ENCODE measurements at regions not wholly inside any gene's neighbourhood (a gene's known extent, or its start where the extent isn't known, plus 50 kb on each side); places are given as distances from the start of the nearest gene placed in this dataset.

GRCh38 chr11:91312541-91312940 is 912.1 kb upstream of the FAT3 start:
- Histone ChIP-seq H3K27ac (ENCODE audit: insufficient read depth, low read depth, low read length, poor library complexity, severe bottlenecking) (no peak overlapping the region), H3K4me1 (ENCODE audit: control insufficient read depth, insufficient read depth, low read length) (no peaks in the 10 kb centered on the region), H3K4me3 (ENCODE audit: insufficient read depth, low read depth, low read length) (no peak overlapping the region), H3K36me3 (ENCODE audit: control insufficient read depth, insufficient read depth, low read length) (no peaks in the 10 kb centered on the region), H3K9me3 (ENCODE audit: control insufficient read depth, low read length) (no peaks in the 10 kb centered on the region), H3K27me3 (ENCODE audit: control insufficient read depth, insufficient read depth, low read length, poor library complexity, severe bottlenecking) (no peaks in the 10 kb centered on the region)
- WGBS, 2 experiments, result 92 to 97% methylated on average over 2 of the region's 2 CpGs

- H3K9me3 ChIP-seq (ENCODE audit: control insufficient read depth, low read length), result no peaks in the 10 kb centered on the region
- H3K36me3 ChIP-seq (ENCODE audit: control insufficient read depth, insufficient read depth, low read length), result no peaks in the 10 kb centered on the region
- no peak overlapping the region for H3K4me3 ChIP-seq (ENCODE audit: insufficient read depth, low read depth, low read length)
- no peaks in the 10 kb centered on the region for H3K4me1 ChIP-seq (ENCODE audit: control insufficient read depth, insufficient read depth, low read length)
- no peak overlapping the region for H3K27ac ChIP-seq (ENCODE audit: insufficient read depth, low read depth, low read length, poor library complexity, severe bottlenecking)
- no peaks in the 10 kb centered on the region for H3K27me3 ChIP-seq (ENCODE audit: control insufficient read depth, insufficient read depth, low read length, poor library complexity, severe bottlenecking)
- WGBS, 2 experiments, result 83 to 87% methylated on average over 3 of the region's 3 CpGs
Measured at GRCh38 chr11:91310085-91310484, 914.5 kb upstream of the FAT3 start.

- no peak overlapping the region for H3K27ac ChIP-seq (ENCODE audit: insufficient read depth, low read depth, low read length, poor library complexity, severe bottlenecking)
- H3K4me3 ChIP-seq (ENCODE audit: insufficient read depth, low read depth, low read length), result no peak overlapping the region
- H3K4me1 ChIP-seq (ENCODE audit: control insufficient read depth, insufficient read depth, low read length), result no peaks in the 10 kb centered on the region
- no peaks in the 10 kb centered on the region for H3K36me3 ChIP-seq (ENCODE audit: control insufficient read depth, insufficient read depth, low read length)
- no peaks in the 10 kb centered on the region for H3K9me3 ChIP-seq (ENCODE audit: control insufficient read depth, low read length)
- H3K27me3 ChIP-seq (ENCODE audit: control insufficient read depth, insufficient read depth, low read length, poor library complexity, severe bottlenecking), result no peaks in the 10 kb centered on the region
- WGBS, 2 experiments, result 90 to 93% methylated on average over 2 of the region's 2 CpGs
Measured at GRCh38 chr11:91308069-91308468, 916.5 kb upstream of the FAT3 start.

GRCh38 chr11:91305402-91305801 is 919.2 kb upstream of the FAT3 start:
- no peaks in the 10 kb centered on the region for H3K27me3 ChIP-seq (ENCODE audit: control insufficient read depth, insufficient read depth, low read length, poor library complexity, severe bottlenecking)
- no peak overlapping the region for H3K4me3 ChIP-seq (ENCODE audit: insufficient read depth, low read depth, low read length)
- H3K9me3 ChIP-seq (ENCODE audit: control insufficient read depth, low read length), result no peaks in the 10 kb centered on the region
- 73 to 100% methylated on average over 1 to 2 of the region's 2 CpGs for WGBS, 2 experiments
- no peaks in the 10 kb centered on the region for H3K4me1 ChIP-seq (ENCODE audit: control insufficient read depth, insufficient read depth, low read length)
- H3K36me3 ChIP-seq (ENCODE audit: control insufficient read depth, insufficient read depth, low read length), result no peaks in the 10 kb centered on the region
- H3K27ac ChIP-seq (ENCODE audit: insufficient read depth, low read depth, low read length, poor library complexity, severe bottlenecking), result no peak overlapping the region

GRCh38 chr11:91303749-91304148 is 920.9 kb upstream of the FAT3 start:
- Histone ChIP-seq H3K27ac (ENCODE audit: insufficient read depth, low read depth, low read length, poor library complexity, severe bottlenecking) (no peak overlapping the region), H3K27me3 (ENCODE audit: control insufficient read depth, insufficient read depth, low read length, poor library complexity, severe bottlenecking) (no peaks in the 10 kb centered on the region), H3K4me3 (ENCODE audit: insufficient read depth, low read depth, low read length) (no peak overlapping the region), H3K4me1 (ENCODE audit: control insufficient read depth, insufficient read depth, low read length) (no peaks in the 10 kb centered on the region), H3K36me3 (ENCODE audit: control insufficient read depth, insufficient read depth, low read length) (no peaks in the 10 kb centered on the region), H3K9me3 (ENCODE audit: control insufficient read depth, low read length) (no peaks in the 10 kb centered on the region)
- WGBS, 2 experiments, result 100% methylated on average over 1 of the region's 2 CpGs; no CpG with 5 or more reads in 1 of the 2 experiments

GRCh38 chr11:91299980-91300379 is 924.6 kb upstream of the FAT3 start:
- 84 to 95% methylated on average over 1 of the region's 1 CpG for WGBS, 2 experiments
- Histone ChIP-seq H3K4me3 (ENCODE audit: insufficient read depth, low read depth, low read length) (no peak overlapping the region), H3K4me1 (ENCODE audit: control insufficient read depth, insufficient read depth, low read length) (no peaks in the 10 kb centered on the region), H3K27me3 (ENCODE audit: control insufficient read depth, insufficient read depth, low read length, poor library complexity, severe bottlenecking) (no peaks in the 10 kb centered on the region), H3K9me3 (ENCODE audit: control insufficient read depth, low read length) (no peaks in the 10 kb centered on the region), H3K27ac (ENCODE audit: insufficient read depth, low read depth, low read length, poor library complexity, severe bottlenecking) (no peak overlapping the region), H3K36me3 (ENCODE audit: control insufficient read depth, insufficient read depth, low read length) (no peaks in the 10 kb centered on the region)

- no peak overlapping the region for H3K27ac ChIP-seq (ENCODE audit: insufficient read depth, low read depth, low read length, poor library complexity, severe bottlenecking)
- WGBS, 2 experiments, result no CpG with 5 or more reads among the region's 1 CpG
- no peaks in the 10 kb centered on the region for H3K4me1 ChIP-seq (ENCODE audit: control insufficient read depth, insufficient read depth, low read length)
Measured at GRCh38 chr11:91296629-91297028, 928.0 kb upstream of the FAT3 start.

GRCh38 chr11:91295591-91295990 is 929.0 kb upstream of the FAT3 start:
- Histone ChIP-seq H3K36me3 (ENCODE audit: control insufficient read depth, insufficient read depth, low read length) (no peaks in the 10 kb centered on the region), H3K4me1 (ENCODE audit: control insufficient read depth, insufficient read depth, low read length) (no peaks in the 10 kb centered on the region), H3K27ac (ENCODE audit: insufficient read depth, low read depth, low read length, poor library complexity, severe bottlenecking) (no peak overlapping the region), H3K4me3 (ENCODE audit: insufficient read depth, low read depth, low read length) (no peak overlapping the region), H3K9me3 (ENCODE audit: control insufficient read depth, low read length) (no peaks in the 10 kb centered on the region), H3K27me3 (ENCODE audit: control insufficient read depth, insufficient read depth, low read length, poor library complexity, severe bottlenecking) (no peaks in the 10 kb centered on the region)
- WGBS, 2 experiments, result 95% methylated on average over 2 of the region's 2 CpGs; no CpG with 5 or more reads in 1 of the 2 experiments

More at GRCh38 chr11:91296629-91297028, 928.0 kb upstream of the FAT3 start:
- Histone ChIP-seq H3K4me3 (ENCODE audit: insufficient read depth, low read depth, low read length) (no peak overlapping the region), H3K9me3 (ENCODE audit: control insufficient read depth, low read length) (no peaks in the 10 kb centered on the region), H3K36me3 (ENCODE audit: control insufficient read depth, insufficient read depth, low read length) (no peaks in the 10 kb centered on the region), H3K27me3 (ENCODE audit: control insufficient read depth, insufficient read depth, low read length, poor library complexity, severe bottlenecking) (no peaks in the 10 kb centered on the region)

GRCh38 chr11:91293119-91293518 is 931.5 kb upstream of the FAT3 start:
- no peaks in the 10 kb centered on the region for H3K4me1 ChIP-seq (ENCODE audit: control insufficient read depth, insufficient read depth, low read length)
- H3K9me3 ChIP-seq (ENCODE audit: control insufficient read depth, low read length), result no peaks in the 10 kb centered on the region
- H3K36me3 ChIP-seq (ENCODE audit: control insufficient read depth, insufficient read depth, low read length), result no peaks in the 10 kb centered on the region
- H3K4me3 ChIP-seq (ENCODE audit: insufficient read depth, low read depth, low read length), result no peak overlapping the region
- WGBS, 2 experiments, result no CpG with 5 or more reads among the region's 1 CpG
- H3K27me3 ChIP-seq (ENCODE audit: control insufficient read depth, insufficient read depth, low read length, poor library complexity, severe bottlenecking), result no peaks in the 10 kb centered on the region
- H3K27ac ChIP-seq (ENCODE audit: insufficient read depth, low read depth, low read length, poor library complexity, severe bottlenecking), result no peak overlapping the region

- Histone ChIP-seq H3K4me1 (ENCODE audit: control insufficient read depth, insufficient read depth, low read length) (no peaks in the 10 kb centered on the region), H3K27me3 (ENCODE audit: control insufficient read depth, insufficient read depth, low read length, poor library complexity, severe bottlenecking) (no peaks in the 10 kb centered on the region), H3K9me3 (ENCODE audit: control insufficient read depth, low read length) (no peaks in the 10 kb centered on the region), H3K36me3 (ENCODE audit: control insufficient read depth, insufficient read depth, low read length) (no peaks in the 10 kb centered on the region), H3K4me3 (ENCODE audit: insufficient read depth, low read depth, low read length) (no peak overlapping the region), H3K27ac (ENCODE audit: insufficient read depth, low read depth, low read length, poor library complexity, severe bottlenecking) (no peak overlapping the region)
- 93 to 100% methylated on average over 1 of the region's 1 CpG for WGBS, 2 experiments
Measured at GRCh38 chr11:91272089-91272488, 952.5 kb upstream of the FAT3 start.
